ENCODE measurements at regions not wholly inside any gene's neighbourhood (a gene's known extent, or its start where the extent isn't known, plus 50 kb on each side); places are given as distances from the start of the nearest gene placed in this dataset.
A peak's percentile ranks its signal among the peaks of the same experiment; 100 is the strongest.

GRCh38 chr3:146746190-146746589 is 141.0 kb upstream of the PLSCR5 start:
- ChIA-PET CTCF (interaction anchor here (0.6 kb wide), 1 partner anchor 556 kb away, joined by 3 read pairs; no protein-coding TSS in a partner anchor), POLR2A (ENCODE audit: unreplicated experiment) (interaction anchor here (0.6 kb wide), 2 partner anchors 38 to 56 kb away, joined by 3 read pairs; no protein-coding TSS in a partner anchor)
- peak overlapping the region; percentile 56 for H3K9ac ChIP-seq (ENCODE audit: low read length)
- DNase-seq, result peak; percentile 75
- intact Hi-C loops (cut with micrococcal nuclease), result loop anchor here (1.0 to 5.0 kb wide), 3 partner anchors 36 to 106 kb away; no protein-coding TSS in a partner anchor
- H2AFZ ChIP-seq (ENCODE audit: low read length), result no peak overlapping the region
- no peak for TF ChIP-seq EZH2phosphoT487 (IDR thresholded peaks at IDR 0.05; ENCODE audit: borderline replicate concordance, low read length)
- TF ChIP-seq CTCF (conservative IDR thresholded peaks at IDR 0.05; ENCODE audit: low read depth, low read length), result no peak
- H3K27me3 ChIP-seq (ENCODE audit: low read length), result no peaks in the 10 kb centered on the region
- H3K4me3 ChIP-seq (ENCODE audit: low read length), result peak overlapping the region; percentile 43; the same call in 1 of the 2 replicates
- peak; percentile 79 for ATAC-seq
- no peaks in the 10 kb centered on the region for H3F3A ChIP-seq (ENCODE audit: low read length, unreplicated experiment)
- no peaks in the 10 kb centered on the region for H3K9me2 ChIP-seq (replicated peaks; ENCODE audit: low read length)
- no peaks in the 10 kb centered on the region for H3K9me3 ChIP-seq (ENCODE audit: low read length)
- H3K27ac ChIP-seq (ENCODE audit: low read length), result peak overlapping the region; percentile 77
- no TSS peak for BruUV-seq (replicated peaks)
- peak overlapping the region; percentile 43 for H3K4me2 ChIP-seq (ENCODE audit: low read length)
- peaks cover 32% of the 10 kb centered on the region for H3K4me1 ChIP-seq (ENCODE audit: insufficient read depth, low read length)
- H4K20me1 ChIP-seq (ENCODE audit: low read length), result no peaks in the 10 kb centered on the region
- H3K36me3 ChIP-seq (ENCODE audit: low read depth, low read length), result no peaks in the 10 kb centered on the region
- H3K79me2 ChIP-seq (ENCODE audit: low read length), result no peaks in the 10 kb centered on the region

- no peaks in the 10 kb centered on the region for H3K9me2 ChIP-seq (replicated peaks; ENCODE audit: low read length)
- H3K27me3 ChIP-seq (ENCODE audit: low read length), result no peaks in the 10 kb centered on the region; the same call in 1 of the 2 replicates
- DNase-seq, result no peak
- CTCF ChIA-PET, result no interaction called here
- peak overlapping the region; percentile 32; the same call in 1 of the 2 replicates for H2AFZ ChIP-seq (ENCODE audit: low read length)
- no peaks in the 10 kb centered on the region for H4K20me1 ChIP-seq (ENCODE audit: low read length)
- H3K9ac ChIP-seq (ENCODE audit: low read length), result no peak overlapping the region
- intact Hi-C loops (cut with micrococcal nuclease), result no loop called here
- no peak overlapping the region for H3K4me2 ChIP-seq (ENCODE audit: low read length)
- no peaks in the 10 kb centered on the region for H3K36me3 ChIP-seq (ENCODE audit: low read depth, low read length)
- no peak overlapping the region for H3K4me3 ChIP-seq (ENCODE audit: low read length)
- no peaks in the 10 kb centered on the region for H3K4me1 ChIP-seq (ENCODE audit: insufficient read depth, low read length)
- BruUV-seq (replicated peaks), result no TSS peak
- H3K79me2 ChIP-seq (ENCODE audit: low read length), result no peaks in the 10 kb centered on the region
- H3K9me3 ChIP-seq (ENCODE audit: low read length), result no peaks in the 10 kb centered on the region
- ATAC-seq, result no peak
- no peak overlapping the region for H3K27ac ChIP-seq (ENCODE audit: low read length)
- no peak for TF ChIP-seq CTCF (conservative IDR thresholded peaks at IDR 0.05; ENCODE audit: low read depth, low read length)
- TF ChIP-seq EZH2 (IDR thresholded peaks at IDR 0.05; ENCODE audit: low read length, unreplicated experiment), result no peak
- TF ChIP-seq EZH2phosphoT487 (IDR thresholded peaks at IDR 0.05; ENCODE audit: borderline replicate concordance, low read length), result no peak
- H3F3A ChIP-seq (ENCODE audit: low read length, unreplicated experiment), result no peaks in the 10 kb centered on the region
- POLR2A ChIA-PET (ENCODE audit: unreplicated experiment), result no interaction called here
These were observed 134.1 kb upstream of the PLSCR5 start for GRCh38 chr3:146739203-146739671.

- H3K27me3 ChIP-seq (ENCODE audit: low read length), result no peaks in the 10 kb centered on the region; the same call in 1 of the 2 replicates
- ATAC-seq (no peak), DNase-seq (no peak)
- no peaks in the 10 kb centered on the region for H4K20me1 ChIP-seq (ENCODE audit: low read length)
- intact Hi-C loops (cut with micrococcal nuclease), result no loop called here
- no peaks in the 10 kb centered on the region for H3K9me3 ChIP-seq (ENCODE audit: low read length)
- CTCF ChIA-PET, result no interaction called here
- H3K4me2 ChIP-seq (ENCODE audit: low read length), result no peak overlapping the region
- BruUV-seq (replicated peaks), result no TSS peak
- H3K4me1 ChIP-seq (ENCODE audit: insufficient read depth, low read length), result no peaks in the 10 kb centered on the region
- POLR2A ChIA-PET (ENCODE audit: unreplicated experiment), result no interaction called here
- no peak overlapping the region for H3K9ac ChIP-seq (ENCODE audit: low read length)
- no peak overlapping the region for H2AFZ ChIP-seq (ENCODE audit: low read length)
- no peak overlapping the region for H3K4me3 ChIP-seq (ENCODE audit: low read length)
- H3K9me2 ChIP-seq (replicated peaks; ENCODE audit: low read length), result no peaks in the 10 kb centered on the region
- no peak overlapping the region for H3K27ac ChIP-seq (ENCODE audit: low read length)
- no peaks in the 10 kb centered on the region for H3F3A ChIP-seq (ENCODE audit: low read length, unreplicated experiment)
- no peaks in the 10 kb centered on the region for H3K79me2 ChIP-seq (ENCODE audit: low read length)
- H3K36me3 ChIP-seq (ENCODE audit: low read depth, low read length), result no peaks in the 10 kb centered on the region
- TF ChIP-seq EZH2phosphoT487 (IDR thresholded peaks at IDR 0.05; ENCODE audit: borderline replicate concordance, low read length) (no peak), CTCF (conservative IDR thresholded peaks at IDR 0.05; ENCODE audit: low read depth, low read length) (no peak), EZH2 (IDR thresholded peaks at IDR 0.05; ENCODE audit: low read length, unreplicated experiment) (no peak)
These were observed 127.2 kb upstream of the PLSCR5 start for GRCh38 chr3:146732325-146732724.
